ENCODE measurements at regions not wholly inside any gene's neighbourhood (a gene's known extent, or its start where the extent isn't known, plus 50 kb on each side); places are given as distances from the start of the nearest gene placed in this dataset.

DNA sequence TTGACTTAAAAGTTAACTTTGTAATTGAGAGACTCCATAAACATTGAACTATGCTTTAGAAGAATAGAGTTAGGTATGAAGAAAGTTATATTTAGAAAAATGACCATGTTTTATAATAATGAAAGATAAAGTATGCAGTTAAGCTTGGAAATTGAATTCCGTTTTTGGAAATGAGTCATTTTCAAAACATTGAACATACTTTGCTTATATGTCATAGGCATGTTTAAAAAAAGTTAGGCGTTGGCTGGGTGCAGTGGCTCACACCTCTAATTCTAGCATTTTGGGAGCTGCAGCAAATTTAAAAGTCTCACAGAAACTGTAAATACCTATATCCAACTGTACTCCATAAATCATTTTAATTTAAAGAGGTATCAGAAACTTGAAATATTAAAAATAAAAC lies 607.4 kb downstream of the CBLN2 start:
- Histone ChIP-seq H4K20me1 (ENCODE audit: low read depth) (no peaks in the 10 kb centered on the region), H3F3A (ENCODE audit: low read depth) (no peaks in the 10 kb centered on the region), H2AFZ (replicated peaks) (no peak overlapping the region), H3K9me3 (ENCODE audit: low read depth) (no peaks in the 10 kb centered on the region), H3K4me3 (no peak overlapping the region), H3K27me3 (no peaks in the 10 kb centered on the region), H3K36me3 (no peaks in the 10 kb centered on the region), H3K4me2 (no peak overlapping the region), H3K27ac (no peak overlapping the region), H3K4me1 (no peaks in the 10 kb centered on the region), H3K9ac (no peak overlapping the region), H3K79me2 (ENCODE audit: low read depth) (no peaks in the 10 kb centered on the region)
- Mint-ChIP-seq H3K4me3 (no peak overlapping the region), H3K36me3 (no peaks in the 10 kb centered on the region), H3K27me3 (ENCODE audit: insufficient read depth, low read depth) (no peaks in the 10 kb centered on the region), H3K27ac (no peak overlapping the region), H3K4me1 (no peaks in the 10 kb centered on the region), H3K9me3 (no peaks in the 10 kb centered on the region)
- DNase-seq (ENCODE audit: low spot score), result no peak
- TF ChIP-seq EZH2 (IDR thresholded peaks at IDR 0.05) (no peak), CTCF (IDR thresholded peaks at IDR 0.05) (no peak), EZH2phosphoT487 (IDR thresholded peaks at IDR 0.05) (no peak)

DNA sequence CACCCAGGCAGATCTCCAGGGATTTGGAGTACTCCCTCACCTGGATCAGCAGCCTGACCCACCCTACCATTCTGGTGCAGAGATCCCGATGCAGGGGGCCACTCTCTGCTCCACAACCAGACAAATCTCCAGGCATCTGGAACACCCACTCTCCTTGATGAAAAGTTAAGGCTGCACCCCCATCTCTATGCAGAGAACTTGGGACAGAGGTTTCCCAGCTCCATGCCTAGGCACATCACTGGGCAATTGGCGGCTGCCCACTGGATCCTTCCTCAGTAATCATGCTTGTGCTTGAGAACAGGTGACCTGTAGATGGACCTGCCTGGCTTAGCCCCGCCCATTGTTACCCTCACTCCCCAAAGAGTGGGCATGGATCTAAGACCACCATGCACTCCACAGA lies 624.9 kb downstream of the CBLN2 start:
- Histone ChIP-seq H3K27ac (no peak overlapping the region), H3K9me3 (ENCODE audit: low read depth) (no peaks in the 10 kb centered on the region)

GRCh38 chr18:71913641-71914040 lies 630.5 kb downstream of the CBLN2 start:
- no peak overlapping the region for H3K27ac Mint-ChIP-seq
- peaks cover 17% of the 10 kb centered on the region for H3K4me1 ChIP-seq

More for the DNA sequence above, 624.9 kb downstream of the CBLN2 start:
- Histone ChIP-seq H3K4me1 (peaks cover 3% of the 10 kb centered on the region), H4K20me1 (ENCODE audit: low read depth) (no peaks in the 10 kb centered on the region), H3K79me2 (ENCODE audit: low read depth) (no peaks in the 10 kb centered on the region), H3F3A (ENCODE audit: low read depth) (no peaks in the 10 kb centered on the region), H3K4me3 (no peak overlapping the region), H3K36me3 (no peaks in the 10 kb centered on the region), H3K4me2 (no peak overlapping the region), H2AFZ (replicated peaks) (no peak overlapping the region), H3K9ac (no peak overlapping the region), H3K27me3 (no peaks in the 10 kb centered on the region)
- Mint-ChIP-seq H3K36me3 (no peaks in the 10 kb centered on the region), H3K4me3 (no peak overlapping the region), H3K9me3 (peaks cover 13% of the 10 kb centered on the region), H3K4me1 (no peaks in the 10 kb centered on the region), H3K27ac (no peak overlapping the region), H3K27me3 (ENCODE audit: insufficient read depth, low read depth) (no peaks in the 10 kb centered on the region)
- TF ChIP-seq EZH2 (IDR thresholded peaks at IDR 0.05) (no peak), EZH2phosphoT487 (IDR thresholded peaks at IDR 0.05) (no peak), CTCF (IDR thresholded peaks at IDR 0.05) (no peak)
- DNase-seq (ENCODE audit: low spot score), result no peak

More at GRCh38 chr18:71913641-71914040, 630.5 kb downstream of the CBLN2 start:
- peak overlapping the region; percentile 48 for H3K4me2 ChIP-seq
- Mint-ChIP-seq H3K27me3 (ENCODE audit: insufficient read depth, low read depth) (peaks cover 2% of the 10 kb centered on the region), H3K9me3 (peaks cover under 1% of the 10 kb centered on the region), H3K4me1 (peaks cover 6% of the 10 kb centered on the region), H3K36me3 (no peaks in the 10 kb centered on the region), H3K4me3 (no peak overlapping the region)
- no peaks in the 10 kb centered on the region for H3K9me3 ChIP-seq (ENCODE audit: low read depth)
- H4K20me1 ChIP-seq (ENCODE audit: low read depth), result no peaks in the 10 kb centered on the region
- no peaks in the 10 kb centered on the region for H3K36me3 ChIP-seq
- no peaks in the 10 kb centered on the region for H3K79me2 ChIP-seq (ENCODE audit: low read depth)
- no peaks in the 10 kb centered on the region for H3K27me3 ChIP-seq
- H3K9ac ChIP-seq, result no peak overlapping the region
- H2AFZ ChIP-seq (replicated peaks), result peak overlapping the region; percentile 12
- DNase-seq (ENCODE audit: low spot score), result peak; percentile 55
- no peak overlapping the region for H3K4me3 ChIP-seq
- H3K27ac ChIP-seq, result no peak overlapping the region
- H3F3A ChIP-seq (ENCODE audit: low read depth), result no peaks in the 10 kb centered on the region
- TF ChIP-seq EZH2 (IDR thresholded peaks at IDR 0.05), result no peak
- no peak for TF ChIP-seq CTCF (IDR thresholded peaks at IDR 0.05)
- no peak for TF ChIP-seq EZH2phosphoT487 (IDR thresholded peaks at IDR 0.05)
